ACHN (cell line): ENCODE measurements at regions not wholly inside any gene's neighbourhood (a gene's known extent, or its start where the extent isn't known, plus 50 kb on each side); places are given as distances from the start of the nearest gene placed in this dataset.
"Not testable (repeated sequence)": the region's sequence is repeated elsewhere in the genome, so short reads cannot be mapped to it uniquely, and the experiment has no call there.

ENCODE experiments used
- DNase-seq: peaks from one replicate; pipeline ENCODE4 v3.0.0-alpha.2; 2015
- in situ Hi-C: cut with HindIII; loops from 2 replicates; pipeline ENCODE4 v1.10.0; 2017; ENCODE audit warnings: low sequenced_read_pairs, low pct_ligation_motif_present, low pct_unique_long_range_greater_than_20kb

GRCh38 chr6:147972448-147972847 is 370.2 kb upstream of the SASH1 start:
- in situ Hi-C loops: no loop called here
- no peak for DNase-seq

GRCh38 chr6:147973806-147974205 is 368.8 kb upstream of the SASH1 start:
- in situ Hi-C loops: no loop called here

GRCh38 chr6:147974376-147974775 is 368.3 kb upstream of the SASH1 start:
- in situ Hi-C loops: no loop called here
- no peak for DNase-seq

More at GRCh38 chr6:147973806-147974205, 368.8 kb upstream of the SASH1 start:
- DNase-seq: no peak

GRCh38 chr6:147977851-147978465 is 364.7 kb upstream of the SASH1 start:
- in situ Hi-C loops: no loop called here
- no peak for DNase-seq

- no peak for DNase-seq
- in situ Hi-C loops: no loop called here
Observed at GRCh38 chr6:147979966-147980365, 362.7 kb upstream of the SASH1 start.

GRCh38 chr6:147983581-147984366 is 358.9 kb upstream of the SASH1 start:
- in situ Hi-C loops: no loop called here
- no peak for DNase-seq

GRCh38 chr6:147986846-147987245 is 355.8 kb upstream of the SASH1 start:
- DNase-seq: no peak
- in situ Hi-C loops: no loop called here

- in situ Hi-C loops: no loop called here
Observed at GRCh38 chr6:147990159-147990558, 352.5 kb upstream of the SASH1 start.

GRCh38 chr6:147991961-147992360 is 350.7 kb upstream of the SASH1 start:
- no peak for DNase-seq
- in situ Hi-C loops: no loop called here

More at GRCh38 chr6:147990159-147990558, 352.5 kb upstream of the SASH1 start:
- no peak for DNase-seq

GRCh38 chr6:147999001-147999540 is 343.6 kb upstream of the SASH1 start:
- in situ Hi-C loops: no loop called here

GRCh38 chr6:148001844-148002642 is 340.6 kb upstream of the SASH1 start:
- in situ Hi-C loops: no loop called here
- no peak for DNase-seq

More at GRCh38 chr6:147999001-147999540, 343.6 kb upstream of the SASH1 start:
- DNase-seq: no peak

GRCh38 chr6:148004651-148005050 is 338.0 kb upstream of the SASH1 start:
- DNase-seq: no peak
- in situ Hi-C loops: no loop called here

- DNase-seq: no peak
- in situ Hi-C loops: no loop called here
Observed at GRCh38 chr6:148005806-148006205, 336.8 kb upstream of the SASH1 start.

- DNase-seq, in situ Hi-C loops: not testable (repeated sequence)
Observed at GRCh38 chr6:148010516-148010915, 332.1 kb upstream of the SASH1 start.

- in situ Hi-C loops: no loop called here
- DNase-seq: no peak
Observed at GRCh38 chr6:148016013-148016412, 326.6 kb upstream of the SASH1 start.

GRCh38 chr6:148021165-148021564 is 321.5 kb upstream of the SASH1 start:
- DNase-seq: no peak
- in situ Hi-C loops: no loop called here

- in situ Hi-C loops: no loop called here
- DNase-seq: no peak
Observed at GRCh38 chr6:148021699-148022098, 320.9 kb upstream of the SASH1 start.

GRCh38 chr6:148022279-148022678 is 320.4 kb upstream of the SASH1 start:
- in situ Hi-C loops, DNase-seq: not testable (repeated sequence)

GRCh38 chr6:148027201-148027600 is 315.4 kb upstream of the SASH1 start:
- in situ Hi-C loops: no loop called here

More at GRCh38 chr6:148027201-148027600, 315.4 kb upstream of the SASH1 start:
- DNase-seq: no peak
